ENCODE measurements at regions not wholly inside any gene's neighbourhood (a gene's known extent, or its start where the extent isn't known, plus 50 kb on each side); places are given as distances from the start of the nearest gene placed in this dataset.

DNA sequence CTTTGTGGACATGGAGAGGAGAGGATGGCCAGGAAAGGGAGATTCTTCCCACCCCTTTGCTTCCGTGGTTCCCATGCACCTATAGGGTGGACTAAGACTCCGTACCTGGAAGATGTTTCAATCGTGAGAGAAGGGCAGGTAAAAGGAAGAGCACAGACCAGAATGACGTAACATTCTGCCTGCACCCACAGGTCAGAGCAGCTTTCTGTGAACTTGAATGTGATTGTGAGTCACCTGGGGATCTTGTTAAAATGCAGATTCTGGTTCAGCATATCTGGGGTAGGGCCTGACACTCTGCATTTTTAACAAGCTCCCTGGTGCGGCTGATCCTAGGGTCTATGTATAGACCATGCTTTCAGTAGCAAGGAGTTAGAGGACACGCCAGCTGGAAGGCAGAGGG, 164.1 kb upstream of the SGK1 start:
- intact Hi-C loops (cut with DNase I): no loop called here
- no peaks in the 10 kb centered on the region for H3K27me3 ChIP-seq
- DNase-seq: no peak
- peaks cover 0 to 8% (median 0%) of the 10 kb centered on the region in 4 donors for H3K4me1 ChIP-seq
- no peak overlapping the region for H3K4me3 ChIP-seq
- H3K36me3 ChIP-seq: no peaks in the 10 kb centered on the region
- no peaks in the 10 kb centered on the region for H3K9me3 ChIP-seq
- no peak for TF ChIP-seq EP300 (IDR thresholded peaks at IDR 0.05)
- TF ChIP-seq, protein P1, sequence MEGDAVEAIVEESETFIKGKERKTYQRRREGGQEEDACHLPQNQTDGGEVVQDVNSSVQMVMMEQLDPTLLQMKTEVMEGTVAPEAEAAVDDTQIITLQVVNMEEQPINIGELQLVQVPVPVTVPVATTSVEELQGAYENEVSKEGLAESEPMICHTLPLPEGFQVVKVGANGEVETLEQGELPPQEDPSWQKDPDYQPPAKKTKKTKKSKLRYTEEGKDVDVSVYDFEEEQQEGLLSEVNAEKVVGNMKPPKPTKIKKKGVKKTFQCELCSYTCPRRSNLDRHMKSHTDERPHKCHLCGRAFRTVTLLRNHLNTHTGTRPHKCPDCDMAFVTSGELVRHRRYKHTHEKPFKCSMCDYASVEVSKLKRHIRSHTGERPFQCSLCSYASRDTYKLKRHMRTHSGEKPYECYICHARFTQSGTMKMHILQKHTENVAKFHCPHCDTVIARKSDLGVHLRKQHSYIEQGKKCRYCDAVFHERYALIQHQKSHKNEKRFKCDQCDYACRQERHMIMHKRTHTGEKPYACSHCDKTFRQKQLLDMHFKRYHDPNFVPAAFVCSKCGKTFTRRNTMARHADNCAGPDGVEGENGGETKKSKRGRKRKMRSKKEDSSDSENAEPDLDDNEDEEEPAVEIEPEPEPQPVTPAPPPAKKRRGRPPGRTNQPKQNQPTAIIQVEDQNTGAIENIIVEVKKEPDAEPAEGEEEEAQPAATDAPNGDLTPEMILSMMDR (IDR thresholded peaks at IDR 0.05): no peak
- TF ChIP-seq POLR2A (IDR thresholded peaks at IDR 0.05): no peak
- no peak for TF ChIP-seq POLR2AphosphoS5 (IDR thresholded peaks at IDR 0.05)
- 92 to 95% methylated on average over 6 of the region's 6 CpGs for WGBS, 2 donors
- H3K27ac ChIP-seq: no peak overlapping the region

GRCh38 chr6:134480593-134480992, 162.7 kb upstream of the SGK1 start:
- no peaks in the 10 kb centered on the region for H3K9me3 ChIP-seq
- no peak for DNase-seq
- no peaks in the 10 kb centered on the region for H3K36me3 ChIP-seq
- H3K27me3 ChIP-seq: no peaks in the 10 kb centered on the region
- no peak overlapping the region for H3K27ac ChIP-seq
- 78 to 91% methylated on average over 1 of the region's 1 CpG for WGBS, 2 donors
- TF ChIP-seq EP300 (IDR thresholded peaks at IDR 0.05): no peak
- TF ChIP-seq POLR2A (IDR thresholded peaks at IDR 0.05): no peak
- TF ChIP-seq, protein P1 (IDR thresholded peaks at IDR 0.05): no peak
- TF ChIP-seq POLR2AphosphoS5 (IDR thresholded peaks at IDR 0.05): no peak
- H3K4me3 ChIP-seq: no peak overlapping the region
- peaks cover 0 to 8% (median 0%) of the 10 kb centered on the region in 4 donors for H3K4me1 ChIP-seq
- intact Hi-C loops (cut with DNase I): no loop called here

- no peak for DNase-seq
- H3K36me3 ChIP-seq: no peaks in the 10 kb centered on the region
- no peak overlapping the region for H3K4me3 ChIP-seq
- WGBS, 2 donors: 89 to 98% methylated on average over 2 of the region's 2 CpGs
- intact Hi-C loops (cut with DNase I): no loop called here
- no peak overlapping the region for H3K27ac ChIP-seq
- H3K9me3 ChIP-seq: no peaks in the 10 kb centered on the region
- TF ChIP-seq POLR2A (IDR thresholded peaks at IDR 0.05) (no peak), EP300 (IDR thresholded peaks at IDR 0.05) (no peak), POLR2AphosphoS5 (IDR thresholded peaks at IDR 0.05) (no peak)
- TF ChIP-seq, protein P1 (IDR thresholded peaks at IDR 0.05): no peak
- no peaks in the 10 kb centered on the region for H3K27me3 ChIP-seq
- peaks cover 0 to 8% (median 0%) of the 10 kb centered on the region in 4 donors for H3K4me1 ChIP-seq
These were observed 161.0 kb upstream of the SGK1 start for GRCh38 chr6:134478764-134479399.

DNA sequence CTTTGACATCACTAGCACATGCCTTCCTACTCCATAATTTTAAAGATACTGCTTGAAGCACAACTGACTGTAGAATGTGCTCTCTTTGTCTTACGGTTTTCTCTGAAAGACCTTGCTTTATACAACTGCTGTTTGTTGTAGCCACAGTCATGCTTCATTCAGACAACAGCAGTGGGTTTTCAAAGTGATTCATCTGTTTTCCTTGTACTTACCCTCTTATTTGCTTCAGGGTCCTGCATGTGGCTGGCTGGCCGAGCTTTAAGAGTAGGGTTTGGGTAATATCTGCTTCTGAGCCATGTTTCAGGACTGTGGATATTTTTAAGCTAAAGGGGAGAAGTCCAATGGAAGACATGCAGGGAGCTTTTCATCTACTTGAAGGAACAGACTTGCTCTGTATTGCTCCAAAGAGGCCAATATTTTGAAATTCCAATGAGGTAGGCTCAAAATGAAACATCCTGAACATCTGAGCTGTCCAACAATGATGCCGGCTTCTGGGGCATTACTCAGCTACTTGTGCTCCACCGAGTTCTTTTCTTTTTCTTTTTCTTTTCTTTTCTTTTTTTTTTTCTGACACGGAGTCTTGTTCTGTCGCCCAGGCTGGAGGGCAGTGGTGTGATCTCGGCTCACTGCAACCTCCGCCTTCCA, 160.2 kb upstream of the SGK1 start:
- Histone ChIP-seq H3K27me3 (no peaks in the 10 kb centered on the region), H3K27ac (no peak overlapping the region), H3K9me3 (no peaks in the 10 kb centered on the region), H3K4me3 (no peak overlapping the region), H3K36me3 (no peaks in the 10 kb centered on the region), H3K4me1 (peaks cover 0 to 6% (median 0%) of the 10 kb centered on the region in 4 donors)
- DNase-seq: no peak
- TF ChIP-seq POLR2AphosphoS5 (IDR thresholded peaks at IDR 0.05): no peak
- no peak for TF ChIP-seq POLR2A (IDR thresholded peaks at IDR 0.05)
- TF ChIP-seq, protein P1 (IDR thresholded peaks at IDR 0.05): no peak
- no peak for TF ChIP-seq EP300 (IDR thresholded peaks at IDR 0.05)
- 91 to 94% methylated on average over 8 of the region's 8 CpGs for WGBS, 2 donors
- intact Hi-C loops (cut with DNase I): no loop called here
